ENCODE measurements at regions not wholly inside any gene's neighbourhood (a gene's known extent, or its start where the extent isn't known, plus 50 kb on each side); places are given as distances from the start of the nearest gene placed in this dataset.

DNA sequence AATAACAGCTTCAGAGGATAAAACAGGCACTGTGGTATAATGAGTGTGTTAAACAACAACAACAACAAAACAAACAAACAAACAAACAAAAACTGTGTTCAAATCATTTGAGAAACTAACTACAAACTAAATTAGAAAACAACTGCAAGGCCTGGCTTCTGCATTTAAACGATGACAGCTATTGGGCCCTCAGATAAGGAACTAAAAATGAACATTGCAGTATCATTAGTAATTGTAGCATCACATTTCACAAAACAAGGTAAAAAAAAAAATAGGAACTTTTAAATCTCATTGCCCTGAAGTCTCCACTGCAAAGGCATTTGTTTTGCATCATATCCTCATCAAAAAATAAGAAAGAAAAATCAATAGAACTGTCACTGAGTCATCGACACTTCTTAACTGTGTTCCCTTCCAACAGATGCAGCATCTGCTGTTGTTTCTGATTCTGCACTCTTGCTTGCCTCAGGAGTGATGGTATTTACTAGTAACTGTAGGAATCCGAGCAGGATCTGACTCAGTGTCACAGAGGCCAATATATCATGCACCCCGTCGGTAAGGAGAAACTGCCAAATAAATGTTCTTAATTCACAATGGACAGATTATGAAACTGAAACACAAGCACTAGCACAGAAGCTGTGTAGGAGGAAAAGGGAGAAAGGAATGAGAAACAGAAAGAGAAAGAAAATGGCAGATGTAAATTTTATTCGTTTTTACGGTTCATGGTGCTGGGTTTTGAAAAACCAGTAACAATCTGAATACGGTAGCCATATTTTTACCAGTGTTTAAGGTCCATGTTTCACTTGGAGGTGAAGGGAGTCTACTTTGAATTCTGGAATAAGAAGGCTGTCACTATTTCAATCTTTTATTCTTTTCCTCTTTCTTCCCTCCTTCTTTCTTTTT is 365.7 kb upstream of the EPHA7 start:
- no peak overlapping the region for H3K27ac ChIP-seq
- no peak for DNase-seq (ENCODE audit: low spot score in 2 of 2)

DNA sequence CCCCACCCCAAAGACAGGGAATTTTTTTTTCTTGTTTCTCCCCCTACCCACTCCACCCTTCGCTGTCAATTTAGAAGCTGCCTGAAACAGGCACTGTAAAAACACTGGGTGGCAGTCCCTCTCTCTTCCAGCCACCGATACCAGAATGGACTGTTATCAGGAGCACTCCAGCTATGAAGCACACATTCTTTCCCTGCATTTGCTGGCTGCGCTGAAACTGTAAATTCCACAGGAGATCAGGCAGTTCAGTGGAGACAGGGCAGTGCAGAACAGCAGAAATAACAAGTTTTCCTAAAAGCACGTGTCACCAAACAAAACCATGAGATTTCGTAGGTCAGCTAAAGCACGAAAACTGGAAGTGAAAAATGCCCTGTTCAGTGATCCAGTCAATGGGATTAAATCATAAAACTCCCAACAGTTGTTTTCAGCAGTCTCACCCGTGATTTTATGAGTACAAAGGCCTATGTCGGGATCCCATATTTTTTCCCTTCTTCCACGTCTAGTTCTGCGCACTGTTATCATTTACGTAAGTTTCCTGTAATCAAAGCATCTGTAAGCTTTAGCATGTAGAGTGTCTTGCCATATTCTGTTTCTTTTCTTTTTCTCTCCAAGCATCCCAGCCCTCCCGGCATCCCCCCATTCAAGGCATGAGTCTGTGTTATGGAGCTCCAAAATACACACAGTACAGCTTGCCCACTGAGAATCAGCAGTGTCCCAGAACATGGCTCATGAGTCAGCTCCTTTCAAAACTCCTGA is 359.9 kb upstream of the EPHA7 start:
- H3K27me3 ChIP-seq: no peaks in the 10 kb centered on the region
- intact Hi-C loops (cut with DNase I): no loop called here
- no peaks in the 10 kb centered on the region for H3K36me3 ChIP-seq
- no peak overlapping the region for H3K4me3 ChIP-seq
- TF ChIP-seq, protein P1, sequence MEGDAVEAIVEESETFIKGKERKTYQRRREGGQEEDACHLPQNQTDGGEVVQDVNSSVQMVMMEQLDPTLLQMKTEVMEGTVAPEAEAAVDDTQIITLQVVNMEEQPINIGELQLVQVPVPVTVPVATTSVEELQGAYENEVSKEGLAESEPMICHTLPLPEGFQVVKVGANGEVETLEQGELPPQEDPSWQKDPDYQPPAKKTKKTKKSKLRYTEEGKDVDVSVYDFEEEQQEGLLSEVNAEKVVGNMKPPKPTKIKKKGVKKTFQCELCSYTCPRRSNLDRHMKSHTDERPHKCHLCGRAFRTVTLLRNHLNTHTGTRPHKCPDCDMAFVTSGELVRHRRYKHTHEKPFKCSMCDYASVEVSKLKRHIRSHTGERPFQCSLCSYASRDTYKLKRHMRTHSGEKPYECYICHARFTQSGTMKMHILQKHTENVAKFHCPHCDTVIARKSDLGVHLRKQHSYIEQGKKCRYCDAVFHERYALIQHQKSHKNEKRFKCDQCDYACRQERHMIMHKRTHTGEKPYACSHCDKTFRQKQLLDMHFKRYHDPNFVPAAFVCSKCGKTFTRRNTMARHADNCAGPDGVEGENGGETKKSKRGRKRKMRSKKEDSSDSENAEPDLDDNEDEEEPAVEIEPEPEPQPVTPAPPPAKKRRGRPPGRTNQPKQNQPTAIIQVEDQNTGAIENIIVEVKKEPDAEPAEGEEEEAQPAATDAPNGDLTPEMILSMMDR (IDR thresholded peaks at IDR 0.05): no peak
- no peak overlapping the region for H3K27ac ChIP-seq
- no peak for DNase-seq (ENCODE audit: low spot score in 2 of 2)
- no peaks in the 10 kb centered on the region for H3K9me3 ChIP-seq
- H3K4me1 ChIP-seq: no peaks in the 10 kb centered on the region

More for the DNA sequence above, 365.7 kb upstream of the EPHA7 start:
- H3K9me3 ChIP-seq: no peaks in the 10 kb centered on the region
- H3K36me3 ChIP-seq: no peaks in the 10 kb centered on the region
- H3K27me3 ChIP-seq: no peaks in the 10 kb centered on the region
- no peak overlapping the region for H3K4me3 ChIP-seq
- no peaks in the 10 kb centered on the region for H3K4me1 ChIP-seq
- TF ChIP-seq, protein P1 (IDR thresholded peaks at IDR 0.05): no peak
- intact Hi-C loops (cut with DNase I): no loop called here

DNA sequence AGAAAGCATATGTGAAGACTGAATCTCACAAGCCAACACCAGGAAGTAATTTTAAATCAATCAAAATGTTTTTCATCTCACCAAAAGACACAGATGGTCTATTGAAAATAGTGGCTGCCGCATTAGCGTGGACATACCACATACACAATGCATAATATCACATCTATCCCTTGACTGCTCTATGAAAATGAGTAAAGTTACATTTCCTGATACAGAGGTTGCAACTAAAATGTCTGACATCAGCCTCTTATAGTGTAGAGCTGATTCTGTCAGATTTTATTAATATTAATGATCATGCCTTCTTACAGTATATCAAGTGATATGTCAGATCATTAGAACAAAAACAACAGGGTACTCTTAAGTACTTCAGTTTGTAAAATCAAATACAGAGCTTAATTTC is 339.8 kb upstream of the EPHA7 start:
- H3K36me3 ChIP-seq: no peaks in the 10 kb centered on the region
- intact Hi-C loops (cut with DNase I): no loop called here
- no peaks in the 10 kb centered on the region for H3K4me1 ChIP-seq
- H3K27me3 ChIP-seq: no peaks in the 10 kb centered on the region
- H3K27ac ChIP-seq: no peak overlapping the region
- TF ChIP-seq, protein P1 (IDR thresholded peaks at IDR 0.05): no peak
- no peaks in the 10 kb centered on the region for H3K9me3 ChIP-seq
- H3K4me3 ChIP-seq: no peak overlapping the region
- DNase-seq (ENCODE audit: low spot score in 2 of 2): no peak

DNA sequence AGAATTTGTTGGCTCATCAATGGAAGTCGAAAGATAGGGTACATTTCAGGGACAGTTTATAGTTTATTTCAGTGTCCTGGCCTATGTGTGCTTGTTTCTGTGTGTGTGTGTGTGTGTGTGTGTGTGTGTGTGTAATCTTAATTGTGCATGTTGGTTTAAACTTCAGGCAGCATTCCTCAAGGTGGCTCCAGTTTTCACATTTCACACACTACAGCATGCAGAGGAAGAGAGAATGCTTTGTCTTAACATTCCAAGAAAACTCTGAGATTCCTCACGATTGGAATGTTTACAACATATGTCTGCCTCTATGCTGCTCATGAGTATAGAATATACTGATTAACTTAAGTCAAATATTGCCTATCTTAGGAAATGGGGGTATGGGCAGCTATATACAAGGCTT is 332.6 kb upstream of the EPHA7 start:
- Histone ChIP-seq H3K9me3 (no peaks in the 10 kb centered on the region), H3K4me1 (no peaks in the 10 kb centered on the region), H3K4me3 (no peak overlapping the region), H3K27me3 (no peaks in the 10 kb centered on the region), H3K36me3 (no peaks in the 10 kb centered on the region), H3K27ac (no peak overlapping the region)
- DNase-seq (ENCODE audit: low spot score in 2 of 2): no peak
- intact Hi-C loops (cut with DNase I): no loop called here
- TF ChIP-seq, protein P1 (IDR thresholded peaks at IDR 0.05): no peak

DNA sequence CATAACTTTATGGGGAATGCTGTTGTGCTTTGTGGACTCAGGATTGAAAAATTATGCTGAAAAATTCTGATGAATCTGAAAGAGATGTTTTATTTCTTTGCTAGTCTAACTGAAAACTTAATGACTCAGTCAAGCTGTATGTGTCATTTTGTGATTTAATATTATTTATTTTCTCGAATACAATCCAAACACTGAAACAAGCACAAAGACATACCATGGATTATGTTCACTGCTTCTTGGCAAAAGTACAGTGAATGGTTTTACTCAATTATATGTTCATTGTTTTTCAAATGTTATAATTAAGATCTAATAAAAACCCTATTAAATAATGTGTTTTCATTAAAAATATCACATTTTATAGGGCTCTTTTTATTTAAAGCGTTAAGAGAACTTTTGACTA is 330.6 kb upstream of the EPHA7 start:
- H3K27me3 ChIP-seq: no peaks in the 10 kb centered on the region
- no peak overlapping the region for H3K4me3 ChIP-seq
- H3K9me3 ChIP-seq: no peaks in the 10 kb centered on the region
- TF ChIP-seq, protein P1 (IDR thresholded peaks at IDR 0.05): no peak
- no peaks in the 10 kb centered on the region for H3K36me3 ChIP-seq
- DNase-seq (ENCODE audit: low spot score in 2 of 2): no peak
- intact Hi-C loops (cut with DNase I): no loop called here
- no peaks in the 10 kb centered on the region for H3K4me1 ChIP-seq
- no peak overlapping the region for H3K27ac ChIP-seq

Measured in ascending aorta (tissue), 2 donors.